HCT116 (cell line): ENCODE measurements at regions not wholly inside any gene's neighbourhood (a gene's known extent, or its start where the extent isn't known, plus 50 kb on each side); places are given as distances from the start of the nearest gene placed in this dataset.

ENCODE experiments used
- ATAC-seq: fragments of 200-7000 bp; cut with Tn5 transposase; 2 replicates; pipeline ENCODE4 v1.9.1; 2020; ENCODE audit warnings: mild to moderate bottlenecking, moderate library complexity
- BruUV-seq: library from RNA; stranded (reverse); fragments of 400-500 nt; replicated peaks from 2 replicates; lab custom pipeline; 2021; lab: Mats Ljungman, UMichigan
- CTCF ChIA-PET: fragments of 300-600 bp; sonication (Branson Sonifier 250); formaldehyde crosslinking; loops from one replicate; lab custom pipeline; 2021; ENCODE audit warnings: antibody characterized with exemption; lab: Charles Lee
- POLR2A ChIA-PET: fragments of 300-600, 350-600 bp; sonication (Branson Sonifier 250); formaldehyde crosslinking; loops from one replicate; lab custom pipeline; 2021; ENCODE audit warnings: antibody characterized with exemption; lab: Charles Lee
- RAD21 ChIA-PET, 2 experiments: fragments of 300-600 bp; sonication (Branson Sonifier 250); formaldehyde crosslinking; loops; one replicate each; lab custom pipeline; 2023; ENCODE audit warnings: low total read pairs in 2 of 2; ENCODE audit not compliant: uncharacterized antibody in 2 of 2, unreplicated experiment in 2 of 2, low non-redundant PET in 1 of 2; lab: Charles Lee
- DNase-seq: peaks from one replicate; pipeline ENCODE4 v3.0.0-alpha.2; 2010; ENCODE audit warnings: low read depth, low spot score
- H2AFZ ChIP-seq: fragments of 200-600 bp; shearing (Covaris generic), sonication (generic); 2 replicates; pipeline ENCODE4 v1.6.1; 2017; ENCODE audit warnings: low read depth, mixed run types, mixed read lengths, antibody characterized with exemption, low read length; ENCODE audit not compliant: poor library complexity, severe bottlenecking
- H3K27ac ChIP-seq: 2 replicates; pipeline ENCODE4 v1.5.1; 2012; ENCODE audit warnings: low read depth, low read length
- H3K27me3 ChIP-seq: fragments of 200-600 bp; sonication (generic); 2 replicates; pipeline ENCODE4 v1.6.1; 2016; ENCODE audit warnings: mixed run types, low read length, mixed read lengths; ENCODE audit not compliant: insufficient read depth
- H3K36me3 ChIP-seq, 2 experiments: fragments of 200-500 bp in 1 of 2; fragments of 200-600 bp in 1 of 2; sonication (Bioruptor generic) in 1 of 2; sonication (generic) in 1 of 2; 2 replicates each; pipeline versions ENCODE4 v1.5.1 to v1.6.1; 2014 to 2016; ENCODE audit warnings: low read length in 2 of 2, inconsistent platforms in 1 of 2, mixed read lengths in 1 of 2, mixed run types in 1 of 2; ENCODE audit not compliant: insufficient read depth in 2 of 2, control insufficient read depth in 1 of 2
- H3K4me1 ChIP-seq, 2 experiments: fragments of 200-600 bp in 1 of 2; sonication (generic) in 1 of 2; 2 replicates each; pipeline versions ENCODE4 v1.5.1 to v1.6.1; 2012 to 2017; ENCODE audit warnings: low read length in 2 of 2, inconsistent platforms in 1 of 2, mild to moderate bottlenecking in 1 of 2, mixed read lengths in 1 of 2, mixed run types in 1 of 2, moderate library complexity in 1 of 2; ENCODE audit not compliant: insufficient read depth in 2 of 2, control insufficient read depth in 1 of 2
- H3K4me2 ChIP-seq: fragments of 200-600 bp; sonication (generic); 2 replicates; pipeline ENCODE4 v1.6.1; 2017; ENCODE audit warnings: mixed run types, low read length, mixed read lengths
- H3K4me3 ChIP-seq, 2 experiments: fragments of 200-600 bp in 1 of 2; sonication (generic) in 1 of 2; replicated peaks in 1 of 2; 2 replicates each; pipeline ENCODE4 v1.5.1; 2011 to 2016; ENCODE audit warnings: low read length in 2 of 2, control low read depth in 1 of 2, low read depth in 1 of 2, mild to moderate bottlenecking in 1 of 2, mixed read lengths in 1 of 2, mixed run types in 1 of 2
- H3K79me2 ChIP-seq: fragments of 200-600 bp; sonication (generic); 2 replicates; pipeline ENCODE4 v1.6.1; 2017; ENCODE audit warnings: mild to moderate bottlenecking, mixed run types, low read length, moderate library complexity, mixed read lengths; ENCODE audit not compliant: insufficient read depth
- H3K9ac ChIP-seq: fragments of 200-600 bp; sonication (generic); 2 replicates; pipeline ENCODE4 v1.6.1; 2016; ENCODE audit warnings: low read length, mixed read lengths
- H3K9me2 ChIP-seq: fragments of 200-600 bp; sonication (generic), shearing (Covaris generic); 2 replicates; pipeline ENCODE4 v1.6.1; 2017; ENCODE audit warnings: mixed run types, mild to moderate bottlenecking, moderate library complexity; ENCODE audit not compliant: insufficient read depth
- H3K9me3 ChIP-seq, 2 experiments: fragments of 200-500 bp in 1 of 2; fragments of 200-600 bp in 1 of 2; sonication (Bioruptor generic) in 1 of 2; sonication (generic) in 1 of 2; 2 replicates each; pipeline ENCODE4 v1.6.1; 2014 to 2017; ENCODE audit warnings: low read length in 2 of 2, mixed read lengths in 2 of 2, inconsistent platforms in 1 of 2, low read depth in 1 of 2, mild to moderate bottlenecking in 1 of 2, mixed run types in 1 of 2, moderate library complexity in 1 of 2; ENCODE audit not compliant: control insufficient read depth in 1 of 2, insufficient read depth in 1 of 2
- H4K20me1 ChIP-seq: fragments of 200-600 bp; sonication (generic), shearing (Covaris generic); 2 replicates; pipeline ENCODE4 v1.6.1; 2017; ENCODE audit warnings: mixed run types, mild to moderate bottlenecking, moderate library complexity; ENCODE audit not compliant: insufficient read depth
- CBX3 ChIP-seq: IDR thresholded peaks from 2 replicates; pipeline ENCODE4 v1.6.1; 2012; ENCODE audit warnings: low read depth
- EGR1 ChIP-seq: IDR thresholded peaks from 2 replicates; pipeline ENCODE4 v1.6.1; 2012; ENCODE audit warnings: low read depth
- EZH2phosphoT487 ChIP-seq: fragments of 200-600 bp; IDR thresholded peaks from 2 replicates; pipeline ENCODE4 v1.6.1; 2018; ENCODE audit warnings: antibody characterized with exemption, borderline replicate concordance
- REST ChIP-seq: IDR thresholded peaks from 2 replicates; pipeline ENCODE4 v1.6.1; 2012; ENCODE audit warnings: low read depth
- YY1 ChIP-seq: IDR thresholded peaks from 2 replicates; pipeline ENCODE4 v1.6.1; 2011; ENCODE audit warnings: low read length, low read depth, moderate library complexity, mild to moderate bottlenecking; ENCODE audit not compliant: insufficient replicate concordance; ENCODE audit errors: extremely low read depth
- ZFX ChIP-seq: fragments of 450-650 bp; IDR thresholded peaks from 2 replicates; pipeline ENCODE4 v1.6.1; 2017
- intact Hi-C: fragments of 100-400 bp; cut with micrococcal nuclease; formaldehyde crosslinking; loops from 2 replicates; pipeline ENCODE4 v1.10.0; 2022
- TF ChIP-seq, protein P1 (sequence below): IDR thresholded peaks from 2 replicates; pipeline ENCODE4 v1.6.1; 2012

DNA sequence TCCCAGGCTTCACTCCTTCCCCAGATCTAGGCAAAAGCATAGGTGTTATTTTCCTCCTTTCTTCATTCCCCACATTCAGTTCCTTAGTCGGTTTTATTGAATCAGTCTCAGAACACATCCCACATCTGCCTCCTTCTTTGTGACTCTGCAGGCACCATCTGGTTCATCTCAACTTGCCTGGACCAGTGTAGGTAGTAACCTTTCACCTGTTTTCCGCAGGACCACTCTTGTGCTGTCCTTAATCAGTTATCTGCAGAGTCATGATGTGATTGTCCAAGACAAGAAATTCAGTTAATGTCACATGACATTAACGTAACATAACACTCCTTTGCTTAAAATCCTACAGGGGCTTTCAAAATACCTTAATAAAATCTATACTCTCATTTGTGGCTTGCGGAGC, 174.6 kb downstream of the CHRM3 start:
- H3K9me3 ChIP-seq = peaks cover 11 to 32% of the 10 kb centered on the region in 2 experiments; a peak in 2 of 4 replicates
- H3K27me3 ChIP-seq = no peaks in the 10 kb centered on the region
- no peak overlapping the region for H3K4me2 ChIP-seq
- no peak for DNase-seq
- ChIA-PET POLR2A (no interaction called here), RAD21 (no interaction called here)
- no peaks in the 10 kb centered on the region for H3K79me2 ChIP-seq
- H3K4me1 ChIP-seq = no peaks in the 10 kb centered on the region
- ATAC-seq = no peak
- H2AFZ ChIP-seq = no peak overlapping the region
- no peaks in the 10 kb centered on the region for H4K20me1 ChIP-seq
- intact Hi-C loops = no loop called here
- no peak overlapping the region for H3K4me3 ChIP-seq
- H3K27ac ChIP-seq = no peak overlapping the region
- BruUV-seq = no TSS peak
- TF ChIP-seq, protein P1, sequence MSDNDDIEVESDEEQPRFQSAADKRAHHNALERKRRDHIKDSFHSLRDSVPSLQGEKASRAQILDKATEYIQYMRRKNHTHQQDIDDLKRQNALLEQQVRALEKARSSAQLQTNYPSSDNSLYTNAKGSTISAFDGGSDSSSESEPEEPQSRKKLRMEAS = no peak
- TF ChIP-seq CBX3 (no peak), REST (no peak)
- TF ChIP-seq, all 23 proteins: peak for 0
- no peaks in the 10 kb centered on the region for H3K9me2 ChIP-seq
- no peaks in the 10 kb centered on the region for H3K36me3 ChIP-seq
- CTCF ChIA-PET = no interaction called here
- H3K9ac ChIP-seq = no peak overlapping the region

- Histone ChIP-seq H3K9ac (no peak overlapping the region), H3K9me3 (peaks cover 15 to 35% of the 10 kb centered on the region in 2 experiments; a peak in 2 of 4 replicates), H3K4me1 (no peaks in the 10 kb centered on the region), H3K79me2 (no peaks in the 10 kb centered on the region), H3K36me3 (no peaks in the 10 kb centered on the region), H2AFZ (no peak overlapping the region)
- RAD21 ChIA-PET = no interaction called here
- TF ChIP-seq EZH2phosphoT487 = no peak
- TF ChIP-seq REST = no peak
- no peak for TF ChIP-seq ZFX
- no peak for TF ChIP-seq YY1
- TF ChIP-seq EGR1 = no peak
- TF ChIP-seq, all 23 proteins: peak for 0
- intact Hi-C loops = no loop called here
- DNase-seq (no peak), ATAC-seq (no peak)
- Histone ChIP-seq H3K27ac (no peak overlapping the region), H4K20me1 (no peaks in the 10 kb centered on the region), H3K9me2 (no peaks in the 10 kb centered on the region), H3K27me3 (no peaks in the 10 kb centered on the region), H3K4me2 (no peak overlapping the region), H3K4me3 (no peak overlapping the region)
- POLR2A ChIA-PET = no interaction called here
- no TSS peak for BruUV-seq
- CTCF ChIA-PET = no interaction called here
Observed at GRCh38 chr1:239562095-239562494, 175.7 kb downstream of the CHRM3 start.
